ENCODE measurements at regions not wholly inside any gene's neighbourhood (a gene's known extent, or its start where the extent isn't known, plus 50 kb on each side); places are given as distances from the start of the nearest gene placed in this dataset.

DNA sequence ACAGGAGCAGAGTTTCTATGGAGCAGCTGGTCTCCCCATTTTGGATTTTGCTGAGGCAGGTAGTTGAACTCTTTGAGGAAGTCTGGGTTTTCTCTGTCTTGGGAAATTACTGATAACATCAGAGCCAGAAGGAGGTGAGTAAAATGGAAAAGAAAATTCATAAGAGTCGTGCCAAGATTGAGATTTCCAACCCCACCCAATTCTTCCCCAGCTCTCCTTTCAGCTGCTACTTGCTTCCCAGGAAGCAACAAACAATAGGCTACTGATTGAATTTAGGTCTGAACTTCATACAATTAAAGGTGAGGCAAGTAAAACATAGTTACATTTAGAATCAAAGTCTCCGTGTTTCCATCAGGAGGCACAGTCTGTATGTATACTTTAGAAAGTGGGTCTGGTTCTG, 54.6 kb upstream of the EOLA2 start:
- no peak overlapping the region for H3K27ac ChIP-seq
- no peak overlapping the region for H3K4me3 ChIP-seq

DNA sequence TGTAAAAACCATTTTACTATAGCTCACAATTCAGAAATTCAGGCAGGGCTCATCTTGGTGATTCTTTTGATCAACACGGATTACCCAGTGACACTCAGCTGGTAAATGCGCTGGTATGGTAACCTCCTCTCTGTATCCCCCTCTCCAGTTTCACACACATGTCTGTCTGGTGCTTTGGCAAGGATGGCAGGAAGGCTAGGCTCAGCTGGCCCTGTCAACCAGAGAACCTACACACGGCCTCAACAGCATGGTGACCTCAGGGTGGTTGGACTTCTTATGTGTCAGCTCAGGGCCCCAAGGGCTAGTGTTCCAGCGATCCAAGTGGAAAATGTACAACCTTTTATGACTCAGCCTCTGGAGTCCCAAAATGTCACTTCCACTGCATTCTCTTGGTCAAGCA, 55.7 kb upstream of the EOLA2 start:
- Histone ChIP-seq H3K4me3 (no peak overlapping the region), H3K27ac (no peak overlapping the region)

DNA sequence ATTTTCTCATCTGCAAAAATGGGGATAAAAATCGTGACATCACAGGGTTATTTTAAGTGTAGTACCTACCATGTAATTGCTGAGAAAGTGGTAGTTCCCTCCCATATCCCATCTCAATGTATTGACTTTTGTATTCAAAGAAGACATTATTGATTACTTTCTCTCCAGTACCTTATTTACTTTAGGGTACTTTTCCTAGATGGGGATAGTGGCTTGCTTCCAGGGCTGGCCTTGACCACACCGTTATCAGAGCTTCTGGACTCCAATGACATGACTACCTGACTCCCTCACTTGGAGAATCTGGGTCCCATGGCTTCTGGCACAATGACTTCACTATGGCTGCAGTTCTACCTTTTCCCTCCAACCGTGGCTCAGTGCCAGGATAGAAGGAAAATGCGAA, 58.2 kb upstream of the EOLA2 start:
- Histone ChIP-seq H3K27ac (no peak overlapping the region), H3K4me3 (no peak overlapping the region)

DNA sequence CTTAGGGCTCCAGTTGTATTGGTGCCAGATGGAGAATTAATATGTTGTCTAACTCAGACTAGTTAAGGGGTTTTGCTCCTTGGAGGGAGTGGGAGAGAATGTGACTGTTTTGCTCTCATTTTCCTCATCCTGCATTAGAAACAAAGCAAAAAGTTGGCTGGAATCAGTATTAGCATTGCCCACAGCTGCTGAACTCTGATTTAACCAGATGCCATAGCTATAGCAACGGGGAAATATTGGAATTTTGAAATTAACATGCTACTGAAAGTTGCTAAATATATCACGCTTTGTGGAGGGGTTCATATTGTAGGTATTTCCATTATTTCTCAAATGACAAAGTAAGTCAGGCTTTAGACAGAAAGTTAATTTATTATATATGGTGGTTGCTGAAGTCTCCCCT, 66.7 kb upstream of the EOLA2 start:
- no peak overlapping the region for H3K4me3 ChIP-seq
- no peak overlapping the region for H3K27ac ChIP-seq

DNA sequence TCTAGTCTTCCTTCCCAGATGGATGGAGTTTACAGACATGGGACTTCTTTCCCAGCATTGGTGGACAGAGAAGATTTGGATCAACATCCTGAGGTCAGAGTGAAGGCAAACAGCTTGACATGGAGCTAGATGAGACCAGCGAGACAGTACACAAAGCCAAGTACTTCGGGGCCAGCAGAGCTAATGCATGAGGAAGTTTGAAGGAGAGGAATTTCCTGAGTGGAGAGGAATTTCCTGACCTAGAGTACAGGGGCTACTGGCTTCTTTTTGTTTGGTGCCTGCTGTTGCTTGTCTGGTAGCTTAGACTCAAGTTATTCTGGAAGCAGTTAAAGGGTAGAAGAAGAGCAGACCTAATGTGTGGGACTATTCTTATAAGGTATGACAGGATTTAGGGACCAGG, 69.1 kb upstream of the EOLA2 start:
- H3K4me3 ChIP-seq: no peak overlapping the region

DNA sequence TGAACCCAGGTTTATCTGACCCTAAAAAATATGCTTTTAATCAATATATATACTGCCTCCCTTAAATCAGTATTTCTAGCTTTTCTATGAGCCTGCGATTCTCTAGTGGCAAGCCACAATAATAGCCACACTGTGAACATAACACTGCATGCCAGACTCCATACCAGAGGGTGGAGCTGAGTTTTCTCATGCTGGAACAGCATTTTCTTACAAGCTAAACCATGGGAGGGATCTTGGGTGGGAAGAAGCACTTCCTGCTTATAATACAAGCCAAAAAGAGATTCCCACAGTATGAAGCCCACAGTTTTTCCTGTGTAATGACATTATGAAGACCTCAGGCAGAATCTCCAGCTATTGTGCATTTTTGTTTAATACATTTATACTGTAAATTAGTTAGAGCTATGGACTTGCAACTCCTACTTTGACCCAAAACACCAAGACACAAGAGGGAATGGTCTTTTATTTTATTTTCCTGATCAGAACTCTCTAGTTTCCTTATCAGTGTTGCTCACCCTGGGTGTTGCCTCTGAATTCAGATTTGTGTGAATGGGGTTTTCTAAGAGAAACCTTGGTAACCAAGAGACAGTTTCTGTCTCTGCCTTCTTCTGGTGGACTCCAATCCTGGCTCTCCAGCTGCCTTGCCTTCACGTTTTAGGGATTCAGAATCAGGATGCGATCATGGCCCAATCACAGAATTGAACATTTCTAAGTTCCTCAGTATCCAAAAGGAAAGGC, 74.5 kb upstream of the EOLA2 start:
- Histone ChIP-seq H3K27ac (no peak overlapping the region), H3K4me3 (no peak overlapping the region)

More for the DNA sequence above, 69.1 kb upstream of the EOLA2 start:
- no peak overlapping the region for H3K27ac ChIP-seq

DNA sequence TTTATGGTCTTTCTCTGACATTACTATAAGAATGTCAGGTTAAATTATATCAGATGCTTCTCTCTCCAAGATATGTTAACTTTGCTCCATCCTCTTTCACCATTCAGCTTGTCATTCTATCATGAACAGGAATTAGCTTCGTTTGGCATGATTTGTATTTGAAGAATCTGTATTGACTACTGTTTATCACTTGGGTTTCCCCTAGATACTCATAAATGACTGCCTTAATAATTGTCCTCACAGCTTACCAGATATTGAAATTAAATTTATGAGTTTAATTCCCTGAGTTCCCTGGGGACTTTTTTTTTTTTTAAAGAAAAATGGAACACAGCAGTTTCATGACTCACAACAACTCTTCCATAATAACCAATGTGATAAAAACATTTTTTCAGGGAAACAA, 76.2 kb upstream of the EOLA2 start:
- Histone ChIP-seq H3K27ac (no peak overlapping the region), H3K4me3 (no peak overlapping the region)

DNA sequence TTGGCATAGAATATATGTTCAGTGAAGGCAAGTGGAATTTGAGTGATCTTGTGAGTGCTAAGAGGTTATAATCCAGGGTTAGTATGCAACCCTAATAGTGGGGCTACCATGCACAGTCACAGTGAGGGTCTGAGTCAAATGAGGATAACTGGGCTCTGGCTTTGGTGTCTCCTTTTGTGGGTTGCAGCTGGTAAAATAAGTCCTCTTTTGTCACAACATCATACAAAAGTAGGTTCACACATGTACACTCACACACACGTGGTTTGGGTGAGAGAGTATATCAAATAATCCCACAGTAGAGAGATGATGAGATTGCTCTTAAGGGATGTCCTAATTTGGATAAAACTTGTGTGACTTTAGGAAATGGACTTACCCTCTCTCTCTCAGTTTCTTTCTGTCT, 79.6 kb upstream of the EOLA2 start:
- H3K27ac ChIP-seq: no peak overlapping the region
- H3K4me3 ChIP-seq: no peak overlapping the region

DNA sequence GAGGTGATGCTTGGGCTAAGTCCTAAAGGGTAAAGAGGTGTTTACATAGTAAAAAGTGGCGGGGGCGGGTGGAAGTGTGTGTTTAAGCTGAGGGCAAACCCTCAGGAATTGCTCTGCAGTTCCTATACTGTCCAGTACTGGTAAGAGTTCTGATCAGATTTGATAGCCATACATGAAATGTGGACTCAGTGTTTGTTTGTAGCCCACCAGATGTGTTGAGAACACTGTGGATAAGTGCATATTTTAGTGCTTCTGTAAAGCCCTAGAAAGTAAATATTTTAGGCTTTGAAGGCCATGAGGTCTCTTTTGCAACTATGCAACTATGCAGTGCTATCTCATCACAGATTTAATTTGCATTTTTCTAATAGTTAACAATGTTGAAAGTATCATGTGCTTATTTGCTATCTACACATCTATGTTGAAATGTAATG, 80.7 kb upstream of the EOLA2 start:
- Histone ChIP-seq H3K4me3 (no peak overlapping the region), H3K27ac (no peak overlapping the region)

DNA sequence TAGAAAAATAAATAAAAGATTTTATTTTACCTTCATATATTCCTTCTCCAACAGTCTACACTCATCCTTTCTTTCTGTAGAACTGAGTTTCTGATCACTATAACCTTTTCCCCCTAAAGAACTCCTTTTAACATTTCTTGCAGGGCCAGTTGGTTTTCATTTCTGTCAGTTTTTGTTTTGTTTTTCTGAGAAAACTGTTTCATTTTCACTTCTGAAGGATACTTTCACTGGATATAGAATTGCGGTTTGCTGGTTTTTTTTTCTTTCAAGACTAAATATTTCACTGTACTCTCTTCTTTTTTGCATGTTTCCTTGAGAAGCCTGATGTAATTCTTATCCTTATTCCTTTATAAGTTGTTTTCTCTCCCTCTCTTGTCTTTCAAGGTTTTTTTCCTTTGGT, 90.4 kb upstream of the EOLA2 start:
- Histone ChIP-seq H3K27ac (no peak overlapping the region), H3K4me3 (no peak overlapping the region)

DNA sequence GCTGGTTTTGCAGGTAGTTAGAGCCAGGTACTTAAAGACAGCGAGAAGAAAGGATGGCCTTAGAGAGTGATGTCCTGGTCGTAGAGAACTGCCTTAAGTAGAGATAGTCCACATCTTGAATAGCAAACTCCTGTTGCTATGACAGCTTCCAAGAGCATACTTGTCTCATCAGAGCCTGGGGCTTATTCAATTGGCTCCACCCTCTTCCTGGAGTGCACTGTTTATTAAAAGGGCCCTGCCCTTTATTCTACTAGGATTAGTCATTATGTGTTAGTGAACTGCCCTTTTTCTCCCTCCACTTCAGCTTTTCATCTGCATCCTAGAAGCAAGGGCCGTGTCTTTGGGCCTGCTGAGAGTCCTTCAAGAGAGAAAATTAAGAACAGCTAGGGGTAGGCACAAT, 94.5 kb upstream of the EOLA2 start:
- H3K27ac ChIP-seq: no peak overlapping the region
- H3K4me3 ChIP-seq: no peak overlapping the region

DNA sequence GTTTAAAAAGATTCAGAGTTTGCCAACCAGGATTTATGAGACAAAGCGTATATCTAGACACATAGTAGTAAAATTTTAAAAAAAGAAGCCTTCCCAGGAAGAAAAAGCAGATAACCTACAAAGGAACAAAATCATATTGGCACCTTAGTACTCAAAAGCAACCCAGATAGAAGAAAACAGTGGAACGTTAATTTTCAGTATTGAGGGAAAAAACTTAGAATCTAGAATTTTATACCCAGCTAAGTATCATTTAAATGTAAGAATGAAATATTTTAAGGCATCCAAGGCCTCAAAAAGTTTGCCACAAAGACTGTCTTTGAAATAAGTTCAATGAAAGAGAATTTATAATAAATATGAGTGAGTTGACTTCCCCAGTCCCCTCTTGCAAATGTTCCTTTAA, 96.5 kb upstream of the EOLA2 start:
- H3K27ac ChIP-seq: no peak overlapping the region
- no peak overlapping the region for H3K4me3 ChIP-seq

DNA sequence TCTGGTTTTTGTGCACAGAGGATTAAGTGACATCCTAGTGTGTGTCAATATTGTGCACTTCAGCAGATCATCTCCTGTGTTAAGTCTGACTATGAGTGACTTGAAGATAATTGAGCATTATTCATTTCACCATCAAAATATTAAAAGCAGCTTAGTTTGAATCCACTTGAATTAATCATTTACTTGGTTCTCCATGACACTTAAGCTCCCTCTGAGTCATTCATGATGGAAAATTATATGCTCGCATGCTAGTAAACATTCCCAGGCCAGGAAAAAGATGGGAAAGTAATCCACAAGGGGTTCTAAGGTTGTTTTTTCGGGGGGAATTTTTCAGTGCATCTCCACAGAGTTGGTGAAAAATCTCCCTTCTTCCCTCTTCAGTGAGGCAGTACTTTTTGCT, 97.2 kb upstream of the EOLA2 start:
- H3K27ac ChIP-seq: no peak overlapping the region
- no peak overlapping the region for H3K4me3 ChIP-seq

DNA sequence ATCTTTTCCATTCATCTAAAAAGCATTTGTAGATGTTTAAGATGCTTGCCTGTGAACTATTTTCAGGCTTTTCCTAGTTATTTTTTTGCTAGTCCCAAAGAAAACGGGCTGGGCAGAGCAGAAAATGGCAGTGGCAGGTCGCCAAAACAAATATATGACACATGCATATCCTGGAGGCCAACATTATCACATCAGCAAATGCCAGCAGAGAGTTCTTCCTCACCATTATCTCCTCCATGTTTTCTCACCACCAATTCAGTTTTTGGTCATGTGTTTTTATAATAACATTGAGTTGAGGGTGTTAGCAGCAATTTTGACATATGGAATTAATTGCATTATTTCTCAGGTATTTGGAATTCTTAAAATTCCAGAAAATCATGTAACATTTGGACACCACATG, 97.9 kb upstream of the EOLA2 start:
- Histone ChIP-seq H3K4me3 (no peak overlapping the region), H3K27ac (no peak overlapping the region)

DNA sequence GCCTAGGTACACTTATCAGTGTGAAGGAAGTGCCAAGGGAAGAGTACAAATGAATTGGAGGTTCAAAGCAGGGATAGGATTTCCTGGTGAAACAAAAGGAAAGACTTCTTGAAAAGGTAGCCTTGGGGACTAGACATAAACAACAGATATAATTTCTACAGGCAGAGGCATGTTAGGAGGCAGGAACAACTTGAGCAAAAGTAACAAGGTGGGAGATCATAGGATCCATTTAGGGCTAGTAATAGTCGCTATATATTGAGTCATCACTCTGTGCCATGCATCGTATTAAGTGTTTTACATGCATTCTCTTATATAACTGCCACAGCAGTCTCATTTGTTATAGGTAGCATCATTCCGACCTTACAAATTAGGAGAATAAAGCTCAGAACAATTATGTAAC, 98.3 kb upstream of the EOLA2 start:
- Histone ChIP-seq H3K4me3 (no peak overlapping the region), H3K27ac (no peak overlapping the region)

DNA sequence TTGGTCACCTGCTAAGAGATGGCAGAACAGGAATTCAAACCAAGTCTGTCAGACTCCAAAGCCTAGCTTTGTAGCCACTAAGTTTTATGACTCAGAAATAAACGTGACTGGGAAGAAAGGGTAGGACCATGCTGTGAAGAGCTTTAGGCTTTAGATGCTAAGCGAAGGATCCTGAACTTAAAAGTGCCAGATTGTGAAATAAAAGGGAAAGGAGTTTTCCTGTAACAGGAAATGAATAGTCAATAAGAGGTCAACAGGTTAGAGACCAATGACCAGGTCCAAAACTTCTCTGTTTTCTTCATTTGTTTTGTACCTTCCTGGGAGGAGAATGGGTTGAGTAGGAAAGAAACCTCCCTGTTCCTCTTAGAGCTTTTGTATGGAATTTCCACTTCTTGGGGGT, 98.8 kb upstream of the EOLA2 start:
- Histone ChIP-seq H3K4me3 (no peak overlapping the region), H3K27ac (no peak overlapping the region)

DNA sequence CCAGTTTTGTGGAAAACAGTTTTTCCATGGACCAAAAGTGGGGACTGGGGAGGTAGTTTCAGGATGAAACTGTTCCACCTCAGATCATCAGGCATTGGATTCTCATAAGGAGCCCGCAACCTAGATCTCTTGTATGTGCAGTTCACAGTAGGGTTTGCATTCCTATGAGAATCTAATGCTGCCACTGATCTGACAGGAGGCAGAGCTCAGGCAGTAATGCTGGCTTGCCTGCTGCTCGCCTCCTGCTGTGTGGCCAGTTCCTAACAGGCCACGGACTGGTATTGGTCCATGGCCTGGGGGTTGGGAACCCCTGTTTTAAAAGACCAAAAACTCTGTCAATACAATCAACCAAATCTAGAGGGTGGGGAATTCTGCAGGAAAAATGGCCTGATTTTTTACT, 100.0 kb upstream of the EOLA2 start:
- H3K4me3 ChIP-seq: no peak overlapping the region

DNA sequence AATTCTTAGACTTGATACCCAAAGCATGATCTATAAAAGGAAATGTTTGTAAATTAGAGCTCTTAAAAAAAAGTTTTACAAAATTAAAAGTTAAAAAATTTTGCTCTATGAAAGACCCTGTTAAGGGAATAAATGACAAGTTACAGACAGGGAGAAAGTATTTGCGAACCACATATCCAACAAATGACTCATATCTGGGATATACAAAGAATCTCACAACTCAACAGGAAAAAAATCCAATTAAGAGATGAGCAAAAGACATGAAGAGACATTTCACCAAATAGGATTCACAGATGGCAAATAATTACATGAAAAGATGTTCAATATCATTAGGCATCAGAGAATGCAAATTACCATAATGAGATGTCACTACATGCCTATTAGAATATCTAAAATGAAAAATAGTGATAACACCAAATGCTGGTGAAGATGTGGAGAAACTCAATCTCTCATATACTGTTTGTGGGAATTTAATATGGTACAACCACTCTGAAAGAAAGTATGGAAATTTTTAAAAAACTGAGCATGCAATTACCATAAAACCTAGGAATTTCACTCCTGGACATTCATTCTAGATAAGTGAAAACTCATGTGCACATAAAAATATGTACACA, 100.8 kb upstream of the EOLA2 start:
- H3K27ac ChIP-seq: no peak overlapping the region
- no peak overlapping the region for H3K4me3 ChIP-seq

More for the DNA sequence above, 100.0 kb upstream of the EOLA2 start:
- H3K27ac ChIP-seq: no peak overlapping the region

DNA sequence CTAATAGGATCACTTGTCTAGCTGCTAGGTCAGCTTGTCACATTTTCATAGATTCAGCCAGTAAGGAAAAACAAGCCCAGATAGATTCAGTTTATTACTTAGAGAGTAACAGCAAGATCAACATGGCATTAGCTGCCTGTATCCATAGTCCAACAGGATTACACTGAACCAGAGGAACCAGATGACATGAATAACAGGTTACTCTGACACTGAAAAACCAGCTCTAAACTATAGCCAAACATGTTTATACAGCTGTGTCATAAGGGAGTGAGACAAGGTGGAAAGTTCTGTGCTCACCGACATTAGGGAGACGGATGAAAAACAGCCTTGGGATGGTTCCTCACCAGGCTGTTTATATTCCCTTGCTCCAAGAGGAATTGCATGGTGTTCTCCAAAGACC, 102.9 kb upstream of the EOLA2 start:
- H3K27ac ChIP-seq: no peak overlapping the region
- H3K4me3 ChIP-seq: no peak overlapping the region

DNA sequence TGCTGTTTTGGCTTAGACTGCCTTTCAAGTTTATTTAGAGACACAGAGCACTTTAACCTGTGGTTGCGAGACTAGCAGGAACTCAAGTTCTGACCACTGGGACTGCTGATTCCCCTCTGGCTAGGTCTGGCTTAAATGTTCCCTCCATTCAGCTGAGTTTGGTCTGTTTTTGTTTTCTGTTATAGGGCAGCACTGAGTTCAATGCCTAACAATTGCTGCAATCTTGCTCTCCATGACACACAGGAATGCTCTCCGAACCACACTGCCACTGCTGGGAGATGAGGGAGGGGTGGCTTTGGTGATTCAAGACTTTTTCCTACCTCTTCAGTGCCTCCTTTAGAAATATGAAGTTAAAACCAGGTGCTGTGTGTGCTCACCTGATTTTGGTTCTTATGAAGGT, 106.3 kb upstream of the EOLA2 start:
- H3K4me3 ChIP-seq: no peak overlapping the region
- no peak overlapping the region for H3K27ac ChIP-seq

DNA sequence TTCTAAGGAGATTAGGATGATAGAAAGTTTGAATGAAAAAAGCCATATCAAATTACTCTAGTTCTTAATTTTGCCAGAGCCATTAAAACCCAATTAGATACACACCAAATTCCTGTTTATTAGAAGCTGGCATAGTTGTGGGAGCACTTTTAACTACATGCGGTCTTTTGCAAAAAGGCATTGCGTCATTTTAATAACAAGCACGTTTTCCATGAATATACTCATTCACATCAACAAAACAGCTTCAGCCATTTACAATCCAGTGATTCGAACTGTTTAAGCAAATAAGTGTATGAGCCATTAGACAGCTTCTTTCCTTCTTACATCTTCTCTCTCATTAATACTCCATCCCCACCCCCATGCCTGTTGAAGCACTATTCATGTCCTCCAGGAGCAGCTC, 109.5 kb upstream of the EOLA2 start:
- no peak overlapping the region for H3K4me3 ChIP-seq

DNA sequence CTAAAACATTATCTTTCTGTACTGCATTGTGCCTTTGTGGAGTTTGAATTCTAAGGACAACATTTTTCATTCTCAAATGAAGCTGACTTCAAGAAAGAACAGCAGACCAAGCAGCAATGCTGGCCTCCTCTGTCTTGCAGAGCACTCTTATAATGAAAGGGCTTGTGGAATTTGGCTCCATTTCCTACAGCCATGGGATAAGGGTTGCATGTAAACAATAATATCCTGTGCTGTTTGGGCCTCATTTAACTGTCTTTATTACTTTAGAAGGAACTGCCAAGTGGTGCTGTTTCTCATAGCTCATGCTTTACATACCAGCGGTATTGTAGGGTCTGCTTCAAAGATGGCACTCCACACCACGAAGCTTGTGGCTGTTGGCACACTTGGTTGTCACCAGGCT, 111.4 kb upstream of the EOLA2 start:
- no peak overlapping the region for H3K4me3 ChIP-seq
- no peak overlapping the region for H3K27ac ChIP-seq

More for the DNA sequence above, 109.5 kb upstream of the EOLA2 start:
- H3K27ac ChIP-seq: no peak overlapping the region
